Fibroblast of lung (primary cell): ENCODE measurements at regions not wholly inside any gene's neighbourhood (a gene's known extent, or its start where the extent isn't known, plus 50 kb on each side); places are given as distances from the start of the nearest gene placed in this dataset.

Experiments used
- CTCF ChIP-seq, 2 donors: IDR thresholded peaks in 1 of 2; conservative IDR thresholded peaks in 1 of 2; 1 replicate in 1 of 2; 2 replicates in 1 of 2; pipeline ENCODE4 v1.5.1; 2011 to 2012; ENCODE audit warnings: low read length in 2 of 2, control low read depth in 1 of 2, inconsistent platforms in 1 of 2, low read depth in 1 of 2, mild to moderate bottlenecking in 1 of 2
- EZH2 ChIP-seq: IDR thresholded peaks from 2 replicates; pipeline ENCODE4 v1.5.1; 2012; ENCODE audit warnings: low read length, control low read depth, mild to moderate bottlenecking; ENCODE audit errors: missing control alignments

- TF ChIP-seq CTCF (conservative IDR thresholded peaks at IDR 0.05 in 1 of 2, IDR thresholded peaks at IDR 0.05 in 1 of 2; ENCODE audit: low read depth in 1 of 2, low read length in 2 of 2) = no peak
- TF ChIP-seq EZH2 = no peak
These were observed 159.4 kb upstream of the GSE1 start for GRCh38 chr16:85453703-85454102.
